ENCODE measurements at regions not wholly inside any gene's neighbourhood (a gene's known extent, or its start where the extent isn't known, plus 50 kb on each side); places are given as distances from the start of the nearest gene placed in this dataset.

GRCh38 chr3:153291059-153291685 lies 129.1 kb downstream of the RAP2B start:
- peak; percentile 53 for TF ChIP-seq CTCF (IDR thresholded peaks at IDR 0.05; ENCODE audit: insufficient read depth, missing control alignments)
- peak; percentile 46 for FAIRE-seq
- no peak for DNase-seq (ENCODE audit: insufficient read length, low spot score)

- DNase-seq (ENCODE audit: insufficient read length, low spot score) (no peak), FAIRE-seq (no peak)
- TF ChIP-seq CTCF (IDR thresholded peaks at IDR 0.05; ENCODE audit: insufficient read depth, missing control alignments): no peak
These were observed 131.2 kb downstream of the RAP2B start for GRCh38 chr3:153293265-153293664.

GRCh38 chr3:153295901-153296300 lies 133.9 kb downstream of the RAP2B start:
- no peak for TF ChIP-seq CTCF (IDR thresholded peaks at IDR 0.05; ENCODE audit: insufficient read depth, missing control alignments)
- FAIRE-seq (no peak), DNase-seq (ENCODE audit: insufficient read length, low spot score) (no peak)

- TF ChIP-seq CTCF (IDR thresholded peaks at IDR 0.05; ENCODE audit: insufficient read depth, missing control alignments): no peak
- DNase-seq (ENCODE audit: insufficient read length, low spot score): no peak
- FAIRE-seq: no peak
These were observed 143.2 kb downstream of the RAP2B start for GRCh38 chr3:153305189-153305588.

GRCh38 chr3:153311541-153311940 lies 149.5 kb downstream of the RAP2B start:
- no peak for TF ChIP-seq CTCF (IDR thresholded peaks at IDR 0.05; ENCODE audit: insufficient read depth, missing control alignments)
- DNase-seq (ENCODE audit: insufficient read length, low spot score) (no peak), FAIRE-seq (no peak)

GRCh38 chr3:153313302-153313965 lies 151.4 kb downstream of the RAP2B start:
- FAIRE-seq: no peak
- no peak for DNase-seq (ENCODE audit: insufficient read length, low spot score)
- no peak for TF ChIP-seq CTCF (IDR thresholded peaks at IDR 0.05; ENCODE audit: insufficient read depth, missing control alignments)

- no peak for TF ChIP-seq CTCF (IDR thresholded peaks at IDR 0.05; ENCODE audit: insufficient read depth, missing control alignments)
- DNase-seq (ENCODE audit: insufficient read length, low spot score) (no peak), FAIRE-seq (no peak)
These were observed 152.0 kb downstream of the RAP2B start for GRCh38 chr3:153314038-153314437.

Measured in D721Med (cell line).